ENCODE measurements at regions not wholly inside any gene's neighbourhood (a gene's known extent, or its start where the extent isn't known, plus 50 kb on each side); places are given as distances from the start of the nearest gene placed in this dataset.
"Not testable (repeated sequence)": the region's sequence is repeated elsewhere in the genome, so short reads cannot be mapped to it uniquely, and the experiment has no call there.

DNA sequence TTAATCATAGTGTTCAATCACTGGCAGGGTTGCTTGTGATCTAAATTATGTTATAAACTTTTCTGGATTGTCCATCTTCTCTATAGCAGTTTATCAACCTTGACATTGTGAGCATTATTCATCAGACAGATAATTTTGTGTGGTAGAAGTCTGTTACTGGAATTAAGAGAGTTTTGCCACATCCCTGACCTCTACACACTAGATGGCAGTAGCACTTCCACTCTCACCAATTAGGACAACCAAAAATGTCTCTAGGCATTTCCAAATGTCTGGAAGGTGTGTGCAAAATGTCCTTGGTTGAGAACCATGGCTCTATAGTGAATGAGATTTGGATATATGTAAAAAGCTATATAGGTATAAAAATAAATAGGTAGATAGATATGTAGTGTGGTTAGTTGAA is 324.1 kb upstream of the FAM47C start:
- no peak for DNase-seq

DNA sequence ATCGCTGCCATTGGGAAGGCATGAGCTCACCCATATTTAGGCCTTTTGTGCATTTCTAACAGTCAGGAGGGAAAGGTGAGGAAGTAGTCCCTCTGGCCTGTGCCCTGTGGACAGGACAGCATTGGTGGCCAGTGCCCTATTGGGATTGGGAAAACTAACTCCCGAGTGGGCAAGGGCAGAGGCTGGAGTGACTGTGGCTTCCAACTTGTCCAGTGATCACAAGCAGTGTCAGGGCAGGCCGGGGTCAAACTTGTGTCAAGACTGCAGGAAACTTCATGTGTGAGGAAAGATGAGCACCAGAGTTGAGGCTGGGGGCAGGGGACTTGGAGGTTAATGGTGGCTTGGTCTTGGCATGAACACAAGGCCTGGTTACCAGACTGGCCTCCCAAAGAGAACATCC is 286.2 kb upstream of the FAM47C start:
- DNase-seq = no peak

DNA sequence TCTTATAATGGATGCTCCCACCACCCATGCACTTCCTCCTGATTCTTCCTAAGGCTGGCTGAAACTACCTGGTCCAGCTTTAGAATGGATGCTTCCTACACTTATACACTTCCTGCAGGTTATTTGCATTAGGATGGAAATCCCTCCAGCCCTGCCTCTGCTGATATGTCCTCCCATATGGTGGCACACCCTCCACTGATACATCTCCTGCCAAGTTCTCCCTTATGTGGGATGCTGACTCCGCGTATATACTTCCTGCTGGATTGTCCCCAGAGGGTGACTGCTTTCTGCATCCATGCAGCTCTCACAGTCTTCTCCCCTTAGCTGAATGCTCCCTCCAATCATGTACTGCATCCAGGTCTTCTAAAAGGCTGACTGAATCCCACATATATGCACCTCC is 254.6 kb upstream of the FAM47C start:
- no peak for DNase-seq

DNA sequence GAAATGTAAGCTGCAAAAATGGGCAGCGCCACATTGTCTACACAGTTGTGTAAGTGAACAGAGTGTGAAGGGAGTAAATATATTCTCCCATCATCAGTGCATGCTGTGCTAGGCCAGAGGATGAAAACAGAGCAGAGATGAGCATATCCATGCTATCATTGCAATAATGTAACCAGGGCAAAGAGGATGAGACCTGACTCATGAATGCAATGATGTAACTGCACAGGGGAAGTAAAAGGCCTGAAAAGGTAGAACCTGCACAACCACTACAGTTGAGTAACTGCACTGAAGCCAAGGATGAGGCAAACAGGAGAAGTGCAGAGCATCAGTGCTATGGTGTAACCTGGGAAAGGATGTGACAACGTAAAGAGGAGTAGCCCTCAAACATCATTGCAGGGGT is 220.4 kb upstream of the FAM47C start:
- DNase-seq = no peak

DNA sequence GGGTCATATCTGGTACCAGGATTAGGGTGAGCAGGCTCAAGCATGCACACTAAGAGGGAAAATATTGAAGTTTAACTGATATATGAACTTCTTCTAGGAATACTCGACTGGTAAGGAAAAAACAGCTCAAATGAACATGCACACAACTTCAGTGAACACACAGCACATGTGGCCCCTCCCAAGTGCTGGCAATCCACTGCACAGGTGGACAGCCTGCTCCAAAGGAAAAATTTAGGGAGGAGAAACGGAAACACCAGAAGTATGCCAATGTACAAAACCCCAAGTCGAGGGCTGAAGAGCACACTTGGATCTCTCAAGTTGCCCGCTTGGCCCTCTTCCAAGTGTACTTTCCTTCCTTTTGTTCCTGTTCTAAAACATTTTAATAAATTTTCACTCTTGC is 205.0 kb upstream of the FAM47C start:
- DNase-seq = no peak

DNA sequence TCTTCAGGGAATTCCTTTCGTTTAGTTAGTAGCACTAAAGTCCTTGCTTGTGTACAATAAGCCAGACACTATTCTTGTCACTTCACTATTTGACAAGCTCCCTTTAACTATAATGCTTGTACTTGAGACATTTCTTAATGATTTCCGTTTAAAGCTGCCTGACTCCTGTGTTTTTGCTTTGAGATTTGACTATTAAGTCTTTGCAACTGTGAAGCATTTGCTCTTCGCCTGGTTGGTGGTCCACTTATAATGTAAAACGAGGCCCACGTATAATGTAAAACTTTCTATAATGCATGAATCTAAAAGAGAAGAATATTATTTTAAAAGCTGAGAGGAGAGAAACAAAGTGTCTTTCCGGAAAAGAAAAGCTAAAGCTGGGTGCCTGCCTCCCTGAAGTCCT is 204.1 kb upstream of the FAM47C start:
- DNase-seq = no peak

DNA sequence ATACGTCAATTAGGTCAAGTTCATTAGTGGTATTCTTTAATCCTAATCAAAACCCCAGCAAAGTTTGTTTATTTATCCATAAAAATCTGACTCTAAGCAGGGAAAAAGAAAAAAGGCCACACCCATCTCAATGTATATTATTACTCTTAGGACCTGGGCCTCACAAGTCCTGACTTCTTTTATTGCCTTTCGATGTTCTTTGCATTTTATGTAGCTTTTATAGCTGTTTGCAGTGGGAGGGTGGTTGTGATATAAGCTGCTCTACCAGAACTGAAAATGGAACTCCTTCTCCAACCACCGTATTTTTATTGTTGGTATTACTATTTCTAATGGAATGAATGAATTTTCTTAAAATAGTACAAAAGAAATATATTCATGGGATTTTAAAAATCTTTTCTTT is 163.3 kb upstream of the FAM47C start:
- DNase-seq = no peak

DNA sequence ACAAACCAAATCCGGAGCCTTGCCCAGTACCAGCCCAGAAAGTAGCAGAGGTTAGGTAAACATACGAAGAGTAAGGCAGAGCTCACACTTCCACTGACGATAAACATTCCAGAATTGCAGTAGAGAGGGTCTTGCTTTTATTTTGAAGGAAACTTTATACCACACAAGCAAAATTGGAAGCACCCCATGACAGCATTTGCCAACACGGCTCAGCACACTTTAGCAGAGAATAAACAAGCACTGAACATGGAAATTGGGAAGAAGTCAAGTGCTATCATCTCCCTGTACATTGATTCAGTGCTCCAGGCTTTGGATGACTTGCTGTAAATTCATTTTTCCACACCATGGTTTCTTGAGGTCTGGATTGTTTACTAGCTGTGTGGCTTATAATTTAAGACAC is 160.7 kb upstream of the FAM47C start:
- DNase-seq = no peak

DNA sequence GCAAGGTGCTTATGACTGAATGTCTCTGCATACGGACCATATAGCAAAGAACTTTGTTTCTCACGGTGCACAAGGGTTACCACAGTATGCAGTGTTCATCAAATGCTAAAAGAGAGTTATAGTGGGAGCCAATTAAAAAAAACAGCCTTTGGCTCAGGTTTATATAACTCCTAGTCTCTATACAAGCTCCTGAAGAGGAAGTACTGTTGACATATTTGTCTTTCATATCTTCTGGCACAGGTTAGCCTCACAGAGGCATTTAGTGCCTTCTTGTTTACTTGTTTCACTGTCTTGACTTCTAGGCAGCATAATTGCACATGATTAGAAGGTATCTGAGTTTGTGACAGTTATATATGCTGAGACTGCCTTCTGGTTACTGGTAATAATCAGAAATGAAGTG is 158.8 kb upstream of the FAM47C start:
- DNase-seq = no peak

DNA sequence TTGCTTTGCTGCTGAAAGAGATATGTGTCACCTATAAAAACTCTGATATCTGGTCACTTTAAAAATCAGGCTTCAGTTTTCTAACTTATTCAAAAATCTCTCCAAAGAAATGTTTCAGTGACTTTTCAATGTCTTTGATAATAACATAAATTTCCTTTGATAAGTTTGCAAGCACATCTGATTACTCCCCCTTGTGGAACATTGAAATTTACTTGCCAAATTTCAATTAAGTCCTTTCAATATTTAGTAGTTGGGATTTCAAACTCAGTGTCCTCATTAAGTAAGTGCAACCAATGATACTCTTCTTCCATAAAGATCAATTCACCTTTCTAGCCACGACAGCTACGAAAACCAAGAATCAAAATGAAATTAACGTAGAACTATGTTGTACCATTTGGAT is 151.3 kb upstream of the FAM47C start:
- no peak for DNase-seq

DNA sequence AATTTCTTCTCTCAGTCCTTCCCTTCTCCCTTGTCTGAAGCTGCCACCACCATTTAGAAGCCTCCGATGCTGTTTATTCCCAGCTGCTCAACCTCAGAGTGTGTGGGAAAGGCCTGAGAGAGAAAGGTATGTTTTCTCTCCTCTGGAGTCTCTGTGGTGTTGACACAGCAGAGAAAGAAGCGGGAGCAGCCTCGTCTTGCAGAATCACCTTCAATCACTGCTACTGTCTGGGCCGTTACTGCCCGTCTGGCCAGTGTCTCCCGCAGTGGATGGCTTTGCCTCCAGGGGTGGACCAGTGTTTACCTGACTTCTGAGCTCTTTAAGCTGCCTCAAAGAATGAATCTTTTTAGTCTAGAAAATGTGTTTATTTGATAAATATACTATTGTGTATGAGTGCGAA is 148.9 kb upstream of the FAM47C start:
- DNase-seq = peak; percentile 16

DNA sequence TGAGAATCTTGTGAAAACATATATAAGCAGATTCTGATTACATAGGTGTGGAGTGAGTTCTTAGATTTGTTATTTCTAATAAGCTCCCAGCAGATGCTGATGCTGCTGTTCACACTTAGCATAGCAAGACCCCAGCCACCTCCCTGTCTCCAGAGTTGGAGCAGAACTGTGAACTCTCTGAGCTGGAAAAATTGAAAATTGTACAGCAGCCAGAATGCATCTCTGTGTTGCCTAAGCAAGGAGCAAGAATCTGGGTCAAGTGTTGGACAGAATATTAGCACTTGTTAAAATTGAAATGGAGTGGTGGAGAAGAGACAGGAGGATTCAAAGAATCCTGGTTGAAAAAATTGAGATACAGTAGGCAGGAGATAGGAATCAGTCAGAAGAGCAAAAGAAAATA is 146.6 kb upstream of the FAM47C start:
- DNase-seq = peak; percentile 7

DNA sequence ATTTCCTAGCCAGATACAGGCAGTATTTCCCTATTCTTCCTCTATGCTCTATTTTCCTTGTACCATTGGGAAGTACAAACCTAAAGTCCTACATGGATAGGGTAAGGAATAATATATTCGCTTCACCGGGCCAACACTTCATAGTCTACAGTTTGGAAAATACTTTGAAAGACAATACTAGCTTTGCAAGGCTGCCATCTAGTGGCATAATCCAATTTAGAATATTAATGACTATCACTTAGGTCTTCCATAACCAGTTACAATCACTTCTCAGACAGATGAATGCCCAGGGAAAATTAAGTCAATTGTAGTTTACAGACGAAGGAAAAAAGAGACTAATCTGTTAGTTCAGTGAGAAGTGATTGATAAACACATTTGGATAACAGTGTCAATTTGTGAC is 141.0 kb upstream of the FAM47C start:
- peak; percentile 8 for DNase-seq

DNA sequence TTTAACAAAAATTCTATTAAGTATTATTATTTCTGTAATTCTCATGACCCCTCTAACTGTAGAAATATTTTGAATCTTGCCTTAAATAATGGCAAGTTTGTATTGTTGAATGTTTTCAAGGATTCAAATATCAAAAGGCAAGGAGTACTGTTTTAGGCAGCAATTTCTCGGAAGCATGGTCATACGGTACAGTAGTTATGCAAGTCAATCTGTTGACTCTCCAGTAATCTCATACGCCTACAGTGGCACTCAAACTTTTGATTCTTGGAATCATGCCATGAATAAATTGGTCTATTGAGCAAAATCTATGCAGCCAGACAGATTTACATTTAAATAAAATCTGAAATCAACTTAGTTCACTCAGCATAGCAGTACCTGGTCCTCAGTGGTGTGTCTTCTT is 139.6 kb upstream of the FAM47C start:
- no peak for DNase-seq

DNA sequence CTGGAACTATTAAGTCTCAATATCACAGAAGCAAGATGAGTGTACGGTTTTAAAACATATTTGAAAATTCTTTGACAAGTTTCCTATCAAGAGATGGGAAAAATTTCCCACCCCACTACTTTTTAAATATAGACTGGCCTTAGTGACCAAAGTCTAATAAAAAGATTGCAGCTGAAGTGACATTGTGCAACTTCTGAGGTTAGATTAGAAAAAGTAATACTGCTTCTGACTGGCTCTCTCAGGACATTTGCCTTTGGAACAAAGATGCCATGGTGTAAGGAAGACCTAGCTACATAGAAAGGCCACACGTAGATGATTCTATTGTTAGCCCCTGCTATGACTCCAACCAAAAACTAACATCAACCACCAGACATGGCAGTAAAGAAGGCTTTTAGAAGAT is 138.7 kb upstream of the FAM47C start:
- DNase-seq = no peak

DNA sequence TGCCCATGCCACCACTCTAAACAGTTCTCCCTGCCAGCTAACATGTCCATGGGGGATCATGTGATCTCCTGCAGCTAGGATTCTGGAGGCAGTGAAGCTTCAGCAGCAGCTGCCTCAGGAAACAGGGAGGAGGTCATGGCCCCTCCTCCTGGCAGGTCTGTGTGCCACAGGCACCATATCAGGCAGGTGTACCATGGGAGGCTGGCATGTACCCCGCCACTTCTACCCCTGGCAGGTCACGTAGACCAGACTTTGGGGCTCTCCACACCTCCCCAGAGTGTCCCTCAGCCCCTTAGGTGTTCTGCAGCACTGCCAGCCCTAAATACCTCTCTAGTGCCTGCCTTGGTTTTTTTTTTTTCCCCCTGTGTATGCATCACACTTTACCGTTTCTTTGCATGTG is 110.5 kb upstream of the FAM47C start:
- no peak for DNase-seq

DNA sequence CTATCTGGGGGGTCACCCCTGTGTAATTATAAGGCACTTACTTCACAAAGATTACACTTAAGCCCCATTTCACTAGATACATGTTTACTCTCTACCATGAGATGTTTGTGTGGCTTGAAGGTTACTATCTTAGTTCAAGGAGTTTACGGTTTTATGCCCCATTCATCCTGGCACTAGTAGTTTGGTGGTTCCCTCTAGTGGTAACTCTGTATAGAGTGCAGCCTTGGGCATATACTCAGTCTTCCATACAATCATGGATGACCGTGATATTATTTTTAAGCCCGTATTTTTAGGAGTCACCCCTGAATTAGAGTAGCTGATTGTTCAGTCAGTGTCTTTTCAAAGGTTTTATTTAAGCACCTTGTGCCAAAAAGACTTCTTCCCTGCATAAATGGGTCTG is 109.9 kb upstream of the FAM47C start:
- DNase-seq = no peak

DNA sequence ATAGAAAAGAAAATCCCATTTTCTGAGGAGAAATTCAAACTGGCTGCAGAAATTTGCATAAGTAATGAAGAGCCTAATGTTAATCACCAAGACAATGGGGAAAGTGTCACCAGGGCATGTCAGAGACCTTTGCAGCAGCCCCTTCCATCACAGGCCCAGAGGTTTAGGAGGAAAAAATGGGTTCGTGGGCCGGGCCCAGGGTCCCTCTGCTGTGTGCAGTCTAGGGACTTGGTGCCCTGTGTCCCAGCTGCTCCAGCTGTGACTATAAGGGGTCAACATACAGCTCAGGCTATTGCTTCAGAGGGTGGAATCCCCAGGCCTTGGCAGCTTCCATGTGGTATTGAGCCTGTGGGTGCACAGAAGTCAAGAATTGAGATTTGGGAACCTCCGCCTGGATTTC is 103.6 kb upstream of the FAM47C start:
- not testable (repeated sequence) for DNase-seq

DNA sequence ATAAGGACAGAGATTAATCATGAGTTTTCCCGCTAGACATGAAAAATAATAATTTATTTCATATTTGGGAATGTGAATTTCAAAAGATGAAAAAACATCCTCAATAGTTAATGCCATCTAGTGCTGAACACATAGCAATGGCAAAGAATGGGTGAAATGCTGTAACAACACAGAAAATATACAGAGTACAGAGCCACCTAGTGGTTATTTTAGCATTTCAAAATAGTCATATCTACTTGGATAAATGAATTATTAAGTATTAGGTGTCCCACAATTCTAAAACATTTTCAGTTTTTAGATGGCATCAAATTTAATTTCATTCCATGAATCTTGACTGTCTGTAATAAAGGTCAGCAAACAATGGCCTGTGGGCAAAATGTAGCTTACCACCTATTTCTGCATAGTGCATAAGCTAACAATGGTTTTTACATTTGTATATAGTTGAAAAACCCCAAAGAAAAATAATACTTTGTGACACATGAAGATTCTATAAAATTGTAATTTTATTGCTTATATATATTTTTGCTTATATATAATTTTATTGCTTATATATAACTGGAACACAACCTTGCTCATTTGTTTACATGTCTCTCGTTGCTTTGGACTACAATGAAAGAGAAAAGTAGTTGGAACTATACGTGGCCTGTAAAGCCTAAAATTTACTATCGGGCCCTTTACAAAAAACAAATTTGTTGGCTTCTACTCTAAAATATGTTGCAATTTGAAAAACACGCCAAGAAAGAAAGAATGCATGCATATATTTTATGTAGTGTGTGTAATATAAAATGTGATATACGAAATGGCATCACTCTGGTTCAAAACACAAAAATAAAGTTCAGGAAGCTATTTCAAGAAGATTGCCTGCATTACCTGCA is 99.1 kb upstream of the FAM47C start:
- peak; percentile 7 for DNase-seq

DNA sequence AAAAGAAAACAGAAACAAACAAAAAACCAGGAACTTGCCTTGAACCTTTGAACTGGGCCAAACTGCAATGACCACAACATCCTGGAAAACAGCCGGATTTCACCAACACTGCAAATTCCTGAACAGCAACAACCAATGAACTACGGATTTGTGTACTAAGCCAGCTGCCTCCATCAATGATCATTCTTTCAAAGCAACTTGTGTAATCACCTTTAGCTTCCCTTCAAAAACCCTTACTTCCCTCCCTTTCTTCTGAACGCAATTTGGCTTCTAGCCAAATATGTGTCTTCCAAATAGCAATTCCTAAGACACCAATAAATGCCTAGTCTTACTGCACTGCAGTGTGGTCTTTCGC is 98.5 kb upstream of the FAM47C start:
- no peak for DNase-seq

DNA sequence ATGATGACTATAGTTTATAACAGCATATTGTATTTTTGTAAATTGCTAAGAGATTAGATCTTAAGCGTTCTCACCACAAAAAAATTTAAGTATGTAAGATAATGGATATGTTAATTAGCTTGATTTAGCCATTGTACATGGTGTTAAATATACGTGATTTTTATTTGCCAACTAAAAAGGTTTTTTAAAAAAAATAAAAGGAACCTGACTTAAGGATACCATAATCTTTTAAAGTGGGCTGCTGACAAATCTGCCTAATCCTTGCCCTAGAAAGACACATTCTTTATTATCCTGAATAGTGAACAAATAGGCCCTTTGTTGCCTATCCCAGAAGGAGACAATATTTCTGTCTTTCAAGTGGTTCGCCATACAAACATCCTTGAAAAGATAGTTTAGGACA is 94.6 kb upstream of the FAM47C start:
- DNase-seq = no peak

DNA sequence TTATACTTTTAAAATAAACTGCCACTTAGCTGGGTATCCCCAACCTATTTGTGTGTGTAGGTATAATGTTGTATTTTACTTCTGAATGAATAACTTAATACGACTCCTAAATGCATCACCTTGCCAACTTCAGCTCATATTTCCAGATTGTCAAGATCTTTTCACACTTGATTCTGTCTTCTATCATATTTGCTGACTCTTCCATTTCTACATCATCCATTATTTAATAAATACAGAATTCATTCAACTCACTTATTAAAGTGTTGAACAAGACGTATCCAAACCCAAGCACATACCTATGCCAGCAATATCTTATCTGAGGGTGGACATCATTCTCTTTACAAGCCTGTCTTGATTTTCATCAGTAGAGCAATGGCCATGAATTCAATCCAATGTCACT is 91.2 kb upstream of the FAM47C start:
- no peak for DNase-seq

DNA sequence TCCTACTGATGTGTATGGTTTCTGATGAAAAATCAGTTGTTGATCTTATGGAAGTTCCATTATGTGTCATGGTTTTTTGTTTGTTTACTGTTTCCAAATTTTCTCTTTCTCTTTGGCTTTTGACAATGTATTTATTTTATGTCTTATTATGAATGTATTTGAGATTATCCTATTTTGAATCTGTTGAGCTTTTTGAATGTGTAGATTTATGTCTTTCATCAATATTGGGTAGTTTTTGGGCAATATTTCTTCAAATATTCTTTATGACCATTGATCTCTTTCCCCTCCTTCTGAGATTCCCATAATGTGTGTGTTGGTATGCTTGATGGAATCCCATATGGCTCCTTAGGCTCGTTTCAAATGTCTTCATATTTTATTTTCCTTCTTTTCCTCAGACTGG is 80.5 kb upstream of the FAM47C start:
- DNase-seq = no peak

DNA sequence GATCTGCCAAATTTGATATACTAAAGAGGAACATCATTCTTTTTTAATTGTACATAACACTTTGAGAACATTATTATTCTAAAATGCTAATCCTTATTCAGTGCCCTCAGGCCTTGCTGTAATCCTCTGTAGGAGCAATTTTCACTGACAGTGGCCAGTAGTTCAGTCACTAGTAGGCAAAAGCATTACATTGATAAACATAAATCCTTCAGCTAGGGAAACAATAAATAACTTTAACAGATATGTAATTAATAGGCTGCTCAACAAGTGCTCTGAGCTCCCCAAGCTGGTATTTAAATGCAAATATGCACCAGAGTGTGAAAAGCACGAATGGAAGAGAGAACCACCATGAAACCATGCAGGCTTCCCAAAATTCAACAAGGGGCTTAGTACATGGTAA is 77.7 kb upstream of the FAM47C start:
- no peak for DNase-seq

DNA sequence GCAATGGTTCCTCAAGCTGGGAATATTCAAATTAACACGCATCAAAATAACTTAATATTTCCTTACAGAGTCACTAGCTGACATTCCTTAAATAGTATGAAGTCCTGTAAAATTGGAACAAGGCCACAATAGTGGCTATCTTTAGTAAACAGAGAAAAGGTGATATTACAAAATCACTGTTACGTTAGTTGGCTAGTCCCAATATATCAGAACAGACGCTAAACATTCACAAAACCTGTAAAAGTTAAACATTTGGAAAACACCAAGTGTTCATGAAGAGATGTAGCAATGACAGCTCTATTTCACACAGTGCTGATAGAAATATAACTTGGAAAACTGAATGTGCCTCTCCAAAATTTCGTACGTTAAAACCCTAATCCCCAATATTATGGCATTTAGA is 61.0 kb upstream of the FAM47C start:
- DNase-seq = no peak

Data from retina (tissue), 1 donor.